SK-N-MC (cell line): ENCODE measurements at regions not wholly inside any gene's neighbourhood (a gene's known extent, or its start where the extent isn't known, plus 50 kb on each side); places are given as distances from the start of the nearest gene placed in this dataset.

Experiments used
- DNase-seq: peaks from one replicate; pipeline ENCODE4 v3.0.0-alpha.2; 2011; ENCODE audit warnings: low read depth, low spot score
- H3K27ac ChIP-seq: fragments of 200-600 bp; sonication (generic); 2 replicates; pipeline ENCODE4 v1.5.1; 2016; ENCODE audit warnings: mixed run types
- H3K36me3 ChIP-seq: fragments of 200-600 bp; sonication (generic); 2 replicates; pipeline ENCODE4 v1.6.1; 2017; ENCODE audit warnings: antibody characterized with exemption, low read length, mixed read lengths; ENCODE audit not compliant: insufficient read depth
- H3K4me3 ChIP-seq: fragments of 200-600 bp; sonication (generic); 2 replicates; pipeline ENCODE4 v1.5.1; 2016
- H3K9ac ChIP-seq: fragments of 200-600 bp; sonication (generic); 2 replicates; pipeline ENCODE4 v1.8.0; 2017; ENCODE audit warnings: mixed run types, mixed read lengths; ENCODE audit not compliant: insufficient read length
- H3K9me3 ChIP-seq: fragments of 200-600 bp; sonication (generic); 2 replicates; pipeline ENCODE4 v1.6.1; 2017; ENCODE audit warnings: low read depth, mild to moderate bottlenecking, antibody characterized with exemption, low read length, moderate library complexity, mixed read lengths
- EZH2 ChIP-seq: fragments of 200-600 bp; sonication (generic); IDR thresholded peaks from one replicate; pipeline ENCODE4 v1.6.1; 2017; ENCODE audit warnings: antibody characterized with exemption
- FOXP2 ChIP-seq: optimal IDR thresholded peaks from 2 replicates; pipeline ENCODE3; 2011; ENCODE audit warnings: mild to moderate bottlenecking, moderate library complexity; ENCODE audit not compliant: insufficient read depth; ENCODE audit errors: extremely low read length, control extremely low read depth
- POLR2AphosphoS5 ChIP-seq: IDR thresholded peaks from 2 replicates; pipeline ENCODE4 v1.6.1; 2012; ENCODE audit warnings: mild to moderate bottlenecking, low read depth, low read length, borderline replicate concordance

GRCh38 chr2:220077488-220077887, 450.1 kb downstream of the SLC4A3 start:
- H3K9ac ChIP-seq: no peak overlapping the region
- no peaks in the 10 kb centered on the region for H3K9me3 ChIP-seq
- TF ChIP-seq FOXP2: no peak
- no peak for TF ChIP-seq EZH2
- TF ChIP-seq POLR2AphosphoS5: no peak
- no peak overlapping the region for H3K27ac ChIP-seq
- H3K36me3 ChIP-seq: no peaks in the 10 kb centered on the region
- no peak for DNase-seq
- H3K4me3 ChIP-seq: no peak overlapping the region

- Histone ChIP-seq H3K9ac (no peak overlapping the region), H3K4me3 (no peak overlapping the region), H3K27ac (no peak overlapping the region), H3K36me3 (no peaks in the 10 kb centered on the region), H3K9me3 (no peaks in the 10 kb centered on the region)
- no peak for TF ChIP-seq POLR2AphosphoS5
- DNase-seq: no peak
Measured at GRCh38 chr2:220078439-220078838, 451.0 kb downstream of the SLC4A3 start.

- Histone ChIP-seq H3K27ac (no peak overlapping the region), H3K36me3 (no peaks in the 10 kb centered on the region), H3K9ac (no peak overlapping the region), H3K4me3 (no peak overlapping the region), H3K9me3 (no peaks in the 10 kb centered on the region)
- TF ChIP-seq EZH2 (no peak), POLR2AphosphoS5 (no peak), FOXP2 (no peak)
- DNase-seq: no peak
Measured at GRCh38 chr2:220079595-220079994, 452.2 kb downstream of the SLC4A3 start.

- TF ChIP-seq FOXP2: no peak
- no peak for TF ChIP-seq POLR2AphosphoS5
- TF ChIP-seq EZH2: no peak
- H3K36me3 ChIP-seq: no peaks in the 10 kb centered on the region
- DNase-seq: no peak
- no peaks in the 10 kb centered on the region for H3K9me3 ChIP-seq
- no peak overlapping the region for H3K4me3 ChIP-seq
- no peak overlapping the region for H3K27ac ChIP-seq
- no peak overlapping the region for H3K9ac ChIP-seq
Measured at GRCh38 chr2:220081171-220081570, 453.7 kb downstream of the SLC4A3 start.

GRCh38 chr2:220090050-220090449, 462.6 kb downstream of the SLC4A3 start:
- Histone ChIP-seq H3K9me3 (no peaks in the 10 kb centered on the region), H3K27ac (no peak overlapping the region), H3K36me3 (no peaks in the 10 kb centered on the region), H3K4me3 (no peak overlapping the region), H3K9ac (no peak overlapping the region)
- TF ChIP-seq POLR2AphosphoS5: no peak
- TF ChIP-seq EZH2: no peak
- no peak for TF ChIP-seq FOXP2
- no peak for DNase-seq

DNA sequence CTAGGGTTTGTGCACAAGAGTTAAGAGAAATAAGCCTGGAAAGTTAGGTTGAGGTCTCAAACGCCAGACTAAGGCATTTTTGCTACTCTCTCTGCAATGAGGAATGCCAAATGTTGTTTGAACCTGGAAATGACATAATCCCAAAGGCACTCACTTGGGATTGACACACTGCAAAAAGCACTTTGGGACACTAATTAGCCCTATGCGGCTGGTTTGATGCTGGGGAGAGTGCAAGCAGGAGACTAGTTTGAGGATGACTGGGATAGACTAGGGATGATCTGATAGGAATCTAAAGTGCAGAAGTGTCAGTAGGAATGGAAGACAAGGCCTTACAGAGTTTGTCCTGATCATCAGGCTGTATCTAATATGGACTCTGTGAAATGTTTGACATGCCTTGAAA, 469.0 kb downstream of the SLC4A3 start:
- Histone ChIP-seq H3K27ac (no peak overlapping the region), H3K4me3 (no peak overlapping the region), H3K9ac (no peak overlapping the region), H3K36me3 (no peaks in the 10 kb centered on the region), H3K9me3 (no peaks in the 10 kb centered on the region)
- TF ChIP-seq POLR2AphosphoS5 (no peak), EZH2 (no peak), FOXP2 (no peak)
- DNase-seq: no peak

- no peaks in the 10 kb centered on the region for H3K9me3 ChIP-seq
- H3K36me3 ChIP-seq: no peaks in the 10 kb centered on the region
- no peak for DNase-seq
- no peak overlapping the region for H3K9ac ChIP-seq
- H3K4me3 ChIP-seq: no peak overlapping the region
- H3K27ac ChIP-seq: no peak overlapping the region
- TF ChIP-seq POLR2AphosphoS5 (no peak), FOXP2 (no peak), EZH2 (no peak)
Measured at GRCh38 chr2:220101980-220102379, 474.6 kb downstream of the SLC4A3 start.

DNA sequence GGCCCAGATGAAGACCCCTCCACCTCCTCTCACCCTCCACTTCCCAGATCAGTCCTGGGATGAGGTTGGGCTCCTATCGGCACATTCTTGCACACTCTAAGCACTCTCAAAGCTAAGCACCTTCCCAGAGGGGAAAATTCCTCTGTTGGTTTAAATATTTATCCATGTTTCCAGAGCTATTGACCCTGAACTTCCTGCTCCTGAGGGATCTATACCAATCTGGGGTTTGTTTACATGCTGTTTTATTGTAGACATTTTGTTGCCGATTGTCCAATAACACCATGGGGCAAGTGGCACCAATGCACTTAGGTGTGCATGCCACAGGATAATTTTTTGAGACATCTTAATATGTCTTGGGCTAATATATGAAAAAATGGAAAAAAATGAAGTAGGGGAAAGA, 476.2 kb downstream of the SLC4A3 start:
- TF ChIP-seq POLR2AphosphoS5 (no peak), FOXP2 (no peak), EZH2 (no peak)
- no peaks in the 10 kb centered on the region for H3K9me3 ChIP-seq
- H3K9ac ChIP-seq: no peak overlapping the region

DNA sequence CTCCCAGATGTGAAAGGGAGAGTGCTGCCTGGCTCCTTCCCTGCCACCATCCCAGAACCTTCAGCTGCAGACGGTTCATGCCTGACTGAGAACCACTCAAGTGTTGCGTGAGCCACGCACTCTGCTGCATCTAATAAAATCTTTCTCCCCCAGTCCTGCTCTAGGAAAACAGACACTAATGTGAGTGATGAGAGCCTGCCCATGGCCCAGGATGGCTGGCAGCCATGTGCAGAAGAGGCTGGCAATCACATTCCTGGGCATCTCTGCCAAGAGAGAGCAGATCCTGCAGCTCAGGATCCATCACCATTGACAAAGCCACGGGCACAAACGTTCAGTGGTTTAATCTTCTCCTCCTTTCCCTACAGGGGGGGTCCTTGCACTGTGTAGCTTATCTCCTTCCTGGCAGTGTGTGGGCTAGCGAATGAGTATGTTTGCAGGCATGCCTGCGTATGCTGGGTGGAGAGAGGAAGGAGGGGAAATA, 477.5 kb downstream of the SLC4A3 start:
- Histone ChIP-seq H3K9ac (no peak overlapping the region), H3K4me3 (no peak overlapping the region), H3K9me3 (no peaks in the 10 kb centered on the region), H3K27ac (no peak overlapping the region), H3K36me3 (no peaks in the 10 kb centered on the region)
- TF ChIP-seq EZH2 (no peak), POLR2AphosphoS5 (no peak), FOXP2 (no peak)
- no peak for DNase-seq

More for the DNA sequence above, 476.2 kb downstream of the SLC4A3 start:
- DNase-seq: no peak
- no peak overlapping the region for H3K4me3 ChIP-seq
- H3K27ac ChIP-seq: no peak overlapping the region
- H3K36me3 ChIP-seq: no peaks in the 10 kb centered on the region
